Mucosa of rectum (tissue), 2 donors: ENCODE measurements at regions not wholly inside any gene's neighbourhood (a gene's known extent, or its start where the extent isn't known, plus 50 kb on each side); places are given as distances from the start of the nearest gene placed in this dataset.

Experiments used
- H3K27ac ChIP-seq, 2 donors: one replicate each; pipeline ENCODE4 v1.7.0; 2013; ENCODE audit warnings: inconsistent platforms in 2 of 2, low read depth in 2 of 2, low read length in 2 of 2
- H3K27me3 ChIP-seq, 2 donors: one replicate each; pipeline ENCODE4 v1.7.0; 2013; ENCODE audit warnings: low read length in 2 of 2; ENCODE audit not compliant: control insufficient read depth in 2 of 2, insufficient read depth in 2 of 2
- H3K36me3 ChIP-seq, 2 donors: one replicate each; pipeline ENCODE4 v1.7.0; 2013; ENCODE audit warnings: low read length in 2 of 2; ENCODE audit not compliant: control insufficient read depth in 2 of 2, insufficient read depth in 2 of 2
- H3K4me1 ChIP-seq, 2 donors: one replicate each; pipeline ENCODE4 v1.7.0; 2013; ENCODE audit warnings: low read length in 2 of 2, mild to moderate bottlenecking in 1 of 2; ENCODE audit not compliant: control insufficient read depth in 2 of 2, insufficient read depth in 2 of 2
- H3K4me3 ChIP-seq, 2 donors: one replicate each; pipeline ENCODE4 v1.7.0; 2013; ENCODE audit warnings: low read length in 2 of 2
- H3K9ac ChIP-seq, 2 donors: one replicate each; pipeline ENCODE4 v1.7.0; 2013; ENCODE audit warnings: low read length in 2 of 2, low read depth in 1 of 2, mild to moderate bottlenecking in 1 of 2
- H3K9me3 ChIP-seq, 2 donors: one replicate each; pipeline ENCODE4 v1.7.0; 2013; ENCODE audit warnings: low read length in 2 of 2; ENCODE audit not compliant: control insufficient read depth in 2 of 2
- donor health status: healthy.
- donor health status: Normal muscosa, but diverticular disease.

- Histone ChIP-seq H3K27ac (no peak overlapping the region), H3K4me3 (no peak overlapping the region)
These were observed 655.7 kb upstream of the ADAMTS5 start for GRCh38 chr21:27622631-27623030.

GRCh38 chr21:27614231-27614630, 647.3 kb upstream of the ADAMTS5 start:
- no peaks in the 10 kb centered on the region for H3K27me3 ChIP-seq
- no peaks in the 10 kb centered on the region for H3K36me3 ChIP-seq
- no peaks in the 10 kb centered on the region for H3K4me1 ChIP-seq
- H3K9me3 ChIP-seq = no peaks in the 10 kb centered on the region
- no peak overlapping the region for H3K4me3 ChIP-seq
- no peak overlapping the region for H3K27ac ChIP-seq
- H3K9ac ChIP-seq = no peak overlapping the region

More at GRCh38 chr21:27622631-27623030, 655.7 kb upstream of the ADAMTS5 start:
- Histone ChIP-seq H3K36me3 (no peaks in the 10 kb centered on the region), H3K9me3 (no peaks in the 10 kb centered on the region), H3K9ac (no peak overlapping the region), H3K27me3 (no peaks in the 10 kb centered on the region), H3K4me1 (no peaks in the 10 kb centered on the region)

- H3K4me3 ChIP-seq = no peak overlapping the region
- no peaks in the 10 kb centered on the region for H3K27me3 ChIP-seq
- H3K27ac ChIP-seq = no peak overlapping the region
- no peak overlapping the region for H3K9ac ChIP-seq
- no peaks in the 10 kb centered on the region for H3K4me1 ChIP-seq
- H3K9me3 ChIP-seq = no peaks in the 10 kb centered on the region
- no peaks in the 10 kb centered on the region for H3K36me3 ChIP-seq
These were observed 639.5 kb upstream of the ADAMTS5 start for GRCh38 chr21:27606422-27606821.

GRCh38 chr21:27596196-27596595, 629.3 kb upstream of the ADAMTS5 start:
- Histone ChIP-seq H3K27ac (no peak overlapping the region), H3K9ac (no peak overlapping the region), H3K36me3 (no peaks in the 10 kb centered on the region), H3K4me3 (no peak overlapping the region), H3K27me3 (no peaks in the 10 kb centered on the region), H3K4me1 (no peaks in the 10 kb centered on the region), H3K9me3 (no peaks in the 10 kb centered on the region)

GRCh38 chr21:27595716-27596115, 628.8 kb upstream of the ADAMTS5 start:
- Histone ChIP-seq H3K4me1 (no peaks in the 10 kb centered on the region), H3K36me3 (no peaks in the 10 kb centered on the region), H3K27ac (no peak overlapping the region), H3K9me3 (no peaks in the 10 kb centered on the region), H3K27me3 (no peaks in the 10 kb centered on the region), H3K9ac (no peak overlapping the region), H3K4me3 (no peak overlapping the region)

- no peaks in the 10 kb centered on the region for H3K27me3 ChIP-seq
- H3K9me3 ChIP-seq = no peaks in the 10 kb centered on the region
- H3K36me3 ChIP-seq = no peaks in the 10 kb centered on the region
- no peaks in the 10 kb centered on the region for H3K4me1 ChIP-seq
- no peak overlapping the region for H3K9ac ChIP-seq
- no peak overlapping the region for H3K27ac ChIP-seq
- no peak overlapping the region for H3K4me3 ChIP-seq
These were observed 623.4 kb upstream of the ADAMTS5 start for GRCh38 chr21:27590271-27590670.

GRCh38 chr21:27589781-27590180, 622.9 kb upstream of the ADAMTS5 start:
- Histone ChIP-seq H3K9ac (no peak overlapping the region), H3K27ac (no peak overlapping the region), H3K4me3 (no peak overlapping the region), H3K4me1 (no peaks in the 10 kb centered on the region), H3K27me3 (no peaks in the 10 kb centered on the region), H3K9me3 (no peaks in the 10 kb centered on the region), H3K36me3 (no peaks in the 10 kb centered on the region)

- H3K4me1 ChIP-seq = no peaks in the 10 kb centered on the region
- no peaks in the 10 kb centered on the region for H3K36me3 ChIP-seq
- H3K9ac ChIP-seq = no peak overlapping the region
- H3K27me3 ChIP-seq = no peaks in the 10 kb centered on the region
- H3K4me3 ChIP-seq = no peak overlapping the region
- no peak overlapping the region for H3K27ac ChIP-seq
- no peaks in the 10 kb centered on the region for H3K9me3 ChIP-seq
These were observed 620.1 kb upstream of the ADAMTS5 start for GRCh38 chr21:27586986-27587385.

GRCh38 chr21:27586326-27586725, 619.4 kb upstream of the ADAMTS5 start:
- no peak overlapping the region for H3K4me3 ChIP-seq
- no peaks in the 10 kb centered on the region for H3K9me3 ChIP-seq
- no peak overlapping the region for H3K9ac ChIP-seq
- no peak overlapping the region for H3K27ac ChIP-seq
- H3K36me3 ChIP-seq = no peaks in the 10 kb centered on the region
- H3K4me1 ChIP-seq = no peaks in the 10 kb centered on the region
- no peaks in the 10 kb centered on the region for H3K27me3 ChIP-seq

GRCh38 chr21:27584256-27584655, 617.4 kb upstream of the ADAMTS5 start:
- no peak overlapping the region for H3K9ac ChIP-seq
- H3K9me3 ChIP-seq = no peaks in the 10 kb centered on the region
- H3K36me3 ChIP-seq = no peaks in the 10 kb centered on the region
- H3K27ac ChIP-seq = no peak overlapping the region
- H3K4me3 ChIP-seq = no peak overlapping the region
- no peaks in the 10 kb centered on the region for H3K4me1 ChIP-seq
- H3K27me3 ChIP-seq = no peaks in the 10 kb centered on the region

- H3K27ac ChIP-seq = no peak overlapping the region
- H3K27me3 ChIP-seq = no peaks in the 10 kb centered on the region
- no peaks in the 10 kb centered on the region for H3K4me1 ChIP-seq
- no peak overlapping the region for H3K4me3 ChIP-seq
- H3K9ac ChIP-seq = no peak overlapping the region
- H3K9me3 ChIP-seq = no peaks in the 10 kb centered on the region
- H3K36me3 ChIP-seq = no peaks in the 10 kb centered on the region
These were observed 616.1 kb upstream of the ADAMTS5 start for GRCh38 chr21:27582948-27583430.
